Peyer's patch (tissue), 4 donors: ENCODE measurements at regions not wholly inside any gene's neighbourhood (a gene's known extent, or its start where the extent isn't known, plus 50 kb on each side); places are given as distances from the start of the nearest gene placed in this dataset.

Experiments
- POLR2A ChIP-seq, 2 donors: fragments of 450-650 bp; IDR thresholded peaks; one replicate each; pipeline ENCODE4 v1.5.1; 2017; ENCODE audit warnings: antibody characterized with exemption in 2 of 2, mild to moderate bottlenecking in 2 of 2, moderate library complexity in 2 of 2
- TF ChIP-seq, protein P1 (sequence below), 6 experiments: fragments of 450-650 bp in 4 of 6; fragments of 200-600 bp in 2 of 6; sonication (generic) in 1 of 6; IDR thresholded peaks; one replicate each; pipeline ENCODE4 v1.5.1; 2017 to 2019; ENCODE audit warnings: antibody characterized with exemption in 6 of 6, mild to moderate bottlenecking in 3 of 6, moderate library complexity in 1 of 6

DNA sequence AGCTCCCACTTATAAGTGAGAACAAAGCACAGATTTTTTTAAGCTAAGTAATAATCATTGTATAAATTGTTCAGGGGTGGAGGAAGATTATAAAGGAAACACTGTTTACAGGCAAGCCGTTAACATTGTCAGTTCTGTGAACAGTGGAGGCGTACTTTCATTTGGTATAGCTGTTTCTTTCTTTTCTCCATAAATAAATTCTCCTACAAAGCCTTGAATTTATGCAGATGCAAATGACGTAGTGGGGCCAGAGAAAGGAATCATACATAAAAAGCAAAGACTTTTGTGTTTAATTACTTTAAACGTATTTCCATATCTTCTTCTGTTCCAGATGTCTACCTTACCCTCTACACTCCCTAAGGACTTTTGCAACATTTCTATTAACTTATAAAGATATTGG, 914.9 kb downstream of the ZPLD1 start:
- TF ChIP-seq, protein P1, sequence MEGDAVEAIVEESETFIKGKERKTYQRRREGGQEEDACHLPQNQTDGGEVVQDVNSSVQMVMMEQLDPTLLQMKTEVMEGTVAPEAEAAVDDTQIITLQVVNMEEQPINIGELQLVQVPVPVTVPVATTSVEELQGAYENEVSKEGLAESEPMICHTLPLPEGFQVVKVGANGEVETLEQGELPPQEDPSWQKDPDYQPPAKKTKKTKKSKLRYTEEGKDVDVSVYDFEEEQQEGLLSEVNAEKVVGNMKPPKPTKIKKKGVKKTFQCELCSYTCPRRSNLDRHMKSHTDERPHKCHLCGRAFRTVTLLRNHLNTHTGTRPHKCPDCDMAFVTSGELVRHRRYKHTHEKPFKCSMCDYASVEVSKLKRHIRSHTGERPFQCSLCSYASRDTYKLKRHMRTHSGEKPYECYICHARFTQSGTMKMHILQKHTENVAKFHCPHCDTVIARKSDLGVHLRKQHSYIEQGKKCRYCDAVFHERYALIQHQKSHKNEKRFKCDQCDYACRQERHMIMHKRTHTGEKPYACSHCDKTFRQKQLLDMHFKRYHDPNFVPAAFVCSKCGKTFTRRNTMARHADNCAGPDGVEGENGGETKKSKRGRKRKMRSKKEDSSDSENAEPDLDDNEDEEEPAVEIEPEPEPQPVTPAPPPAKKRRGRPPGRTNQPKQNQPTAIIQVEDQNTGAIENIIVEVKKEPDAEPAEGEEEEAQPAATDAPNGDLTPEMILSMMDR (IDR thresholded peaks at IDR 0.05) = no peak
- TF ChIP-seq POLR2A (IDR thresholded peaks at IDR 0.05) = no peak
